HG03159 (cell line): ENCODE measurements at regions not wholly inside any gene's neighbourhood (a gene's known extent, or its start where the extent isn't known, plus 50 kb on each side); places are given as distances from the start of the nearest gene placed in this dataset.

Source experiments
- ATAC-seq: cut with Tn5 transposase; IDR thresholded peaks from one replicate; pipeline ENCODE4 v1.9.1; 2021; ENCODE audit warnings: mild to moderate bottlenecking, moderate library complexity; ENCODE audit not compliant: unreplicated experiment

DNA sequence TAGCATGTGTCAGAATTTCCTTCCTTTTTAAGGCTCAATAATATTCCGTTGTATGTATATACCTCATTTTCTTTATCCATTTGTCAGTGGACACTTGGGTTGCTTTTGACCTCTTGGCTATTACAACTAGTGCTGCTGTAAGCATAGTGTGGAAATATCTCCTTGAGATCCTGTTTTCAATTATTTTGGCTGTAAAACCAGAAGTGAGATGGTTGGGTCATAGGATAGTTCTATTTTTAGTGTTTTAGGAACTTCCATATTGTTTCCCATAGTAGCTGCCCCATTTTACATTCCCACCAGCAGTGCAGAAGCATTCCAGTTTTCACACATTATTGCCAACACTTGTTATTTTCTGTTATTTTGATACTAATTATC lies 70.4 kb upstream of the C15orf39 start:
- peak; percentile 12 for ATAC-seq

DNA sequence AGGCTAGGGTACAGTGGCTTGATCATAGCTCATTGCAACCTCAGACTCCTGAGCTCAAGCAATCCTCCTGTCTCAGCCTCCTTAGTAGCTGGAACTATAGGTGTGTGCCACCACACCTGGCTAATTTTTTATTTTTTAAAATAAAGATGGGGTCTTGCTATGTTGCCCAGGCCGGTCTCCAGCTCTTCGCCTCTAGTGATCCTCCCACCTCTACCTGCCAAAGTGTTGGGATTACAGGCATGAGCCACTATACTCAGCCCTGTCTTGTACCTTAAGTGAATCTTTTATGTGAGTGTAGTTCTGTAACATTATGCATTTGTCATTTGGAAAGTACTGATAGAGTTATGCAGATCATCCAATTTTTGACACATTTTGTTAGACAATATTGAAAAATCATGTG lies 66.9 kb upstream of the C15orf39 start:
- no peak for ATAC-seq

DNA sequence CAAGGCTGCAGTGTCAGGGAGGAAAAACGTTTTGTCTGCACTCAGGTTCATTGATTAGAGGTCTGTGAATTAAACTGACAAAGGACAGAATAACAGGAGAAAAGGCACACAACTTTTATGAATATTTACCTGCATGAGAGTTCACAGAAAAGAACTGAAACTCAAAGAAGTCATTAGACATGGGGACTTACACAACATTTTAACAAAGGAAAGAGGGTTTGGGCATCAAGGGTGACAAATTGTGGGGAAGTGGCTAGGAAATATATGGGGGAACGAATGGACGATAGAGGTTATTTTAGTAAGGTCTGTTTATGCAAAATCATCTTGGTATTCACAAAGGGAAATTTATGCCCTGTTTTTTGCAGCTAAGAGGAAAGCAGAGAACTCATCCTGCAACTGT lies 65.6 kb upstream of the C15orf39 start:
- ATAC-seq, result no peak

DNA sequence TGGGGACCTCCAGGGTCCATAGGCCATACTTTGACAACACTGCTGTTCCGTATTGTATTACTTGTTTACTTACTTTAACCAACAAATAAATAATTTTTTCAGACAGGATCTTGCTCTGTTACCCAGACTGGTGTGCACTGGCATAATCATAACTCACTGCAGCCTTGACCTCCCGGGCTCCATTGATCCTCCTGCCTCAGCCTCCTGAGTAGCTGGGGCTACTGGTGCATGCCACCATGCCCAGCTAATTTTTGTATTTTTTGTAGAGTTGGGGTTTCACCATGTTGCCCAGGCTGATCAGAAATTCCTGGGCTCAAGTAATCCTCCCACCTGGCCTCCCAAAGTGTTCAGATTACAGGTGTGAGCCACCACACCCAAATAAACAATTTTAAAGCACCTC lies 64.9 kb upstream of the C15orf39 start:
- no peak for ATAC-seq

DNA sequence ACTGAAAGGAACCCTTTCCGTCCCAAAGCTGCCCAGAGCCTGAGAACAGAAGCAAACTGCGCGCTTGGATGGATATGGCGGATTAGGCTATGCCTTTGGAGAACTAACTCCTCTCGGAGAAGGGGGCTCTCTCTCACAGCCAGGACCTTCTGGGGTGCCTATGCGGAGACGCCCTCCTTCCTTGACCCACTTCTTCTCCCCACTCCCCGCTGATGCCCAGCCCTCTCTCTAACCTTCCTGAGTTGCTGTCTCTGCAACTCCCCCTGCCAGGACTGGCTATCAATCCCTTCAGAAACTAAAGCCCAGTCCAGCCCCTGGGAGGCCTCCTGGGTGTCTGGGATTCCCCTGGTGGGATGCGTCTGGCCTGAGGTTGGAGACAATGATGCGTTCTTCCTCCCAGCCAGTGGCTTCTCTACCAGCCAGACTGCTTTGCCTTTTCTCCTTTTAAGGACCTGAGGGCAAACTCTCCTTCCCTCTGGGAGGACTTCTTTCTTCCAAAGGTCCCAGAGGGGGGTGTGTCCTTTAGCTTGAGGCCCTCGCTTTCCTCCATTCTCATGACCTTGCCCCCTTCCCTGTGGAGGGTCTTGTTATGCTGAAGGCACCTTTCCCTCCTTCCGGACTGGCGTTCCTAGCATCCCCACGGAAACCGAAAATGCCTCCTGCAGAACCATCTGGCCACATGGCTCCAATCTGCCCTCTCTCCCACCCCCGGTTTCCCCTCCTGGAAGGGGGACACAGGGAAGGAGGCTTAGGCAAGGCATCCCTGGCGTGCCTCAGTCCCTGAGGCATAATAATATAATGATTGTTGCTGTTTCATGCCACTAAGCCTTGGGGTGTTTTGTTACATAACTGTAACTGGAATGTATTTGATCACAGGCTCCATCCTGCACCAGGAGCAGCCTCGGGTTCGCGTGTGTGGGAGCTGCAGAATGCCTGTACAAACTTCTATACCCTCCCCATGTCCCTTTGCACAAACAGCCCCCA lies 63.4 kb upstream of the C15orf39 start:
- ATAC-seq, result no peak

DNA sequence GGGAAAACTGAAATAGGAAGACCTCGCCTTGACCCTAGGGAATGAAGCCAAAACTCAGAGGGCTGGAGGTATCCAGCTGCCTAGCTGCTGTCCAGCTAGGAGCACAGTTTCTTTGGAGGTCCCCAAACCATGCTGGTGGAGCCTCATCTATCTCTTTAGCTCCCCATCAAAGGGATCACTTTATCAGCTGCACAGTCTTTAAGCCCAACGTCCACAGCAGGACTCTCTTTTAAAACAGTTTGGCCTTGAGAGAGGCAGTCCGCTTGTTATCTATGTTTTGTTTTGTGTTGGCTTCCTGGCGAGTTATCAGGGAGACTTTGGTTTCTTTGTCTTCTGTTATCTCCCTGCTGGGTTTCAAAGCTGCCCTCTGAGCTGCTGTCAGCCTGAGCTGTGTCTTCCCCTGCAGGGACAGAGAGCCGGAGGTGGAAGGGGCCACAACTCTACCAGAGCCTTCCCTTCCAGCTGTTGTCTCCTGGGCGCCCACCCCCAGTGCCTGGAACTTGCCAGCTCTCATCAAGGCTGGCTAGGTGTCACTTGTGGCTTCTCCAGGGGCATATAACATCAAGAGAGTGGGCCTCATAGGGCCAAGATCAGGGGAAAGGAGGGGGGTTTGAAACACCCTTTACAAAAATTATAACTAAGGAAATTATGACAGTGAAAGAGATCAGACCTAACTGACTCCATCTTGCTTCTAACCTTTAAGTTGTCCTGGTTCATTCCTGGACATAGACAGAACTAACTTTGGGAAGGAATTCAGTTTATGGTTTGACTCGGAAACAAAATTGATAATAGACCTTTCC lies 61.4 kb upstream of the C15orf39 start:
- ATAC-seq, result no peak

DNA sequence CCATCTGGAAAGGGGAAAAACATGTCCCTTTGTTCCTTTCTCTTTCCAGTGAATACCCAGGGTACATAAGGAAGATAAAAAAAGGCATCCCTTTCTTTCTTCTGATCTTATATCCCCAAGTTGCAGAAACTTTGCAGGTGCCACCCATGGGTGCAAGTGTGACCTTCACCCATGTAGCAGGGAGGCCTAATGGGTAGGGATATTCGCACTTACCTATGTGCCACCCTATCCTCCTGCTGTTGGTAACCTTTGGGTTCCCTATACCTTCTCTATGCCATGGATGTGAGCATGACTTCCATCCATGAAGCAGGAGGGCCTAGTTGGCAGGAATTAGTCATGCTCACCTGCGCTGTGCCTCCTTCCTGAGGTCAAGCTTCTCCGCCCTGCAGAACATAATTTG lies 59.2 kb upstream of the C15orf39 start:
- no peak for ATAC-seq

DNA sequence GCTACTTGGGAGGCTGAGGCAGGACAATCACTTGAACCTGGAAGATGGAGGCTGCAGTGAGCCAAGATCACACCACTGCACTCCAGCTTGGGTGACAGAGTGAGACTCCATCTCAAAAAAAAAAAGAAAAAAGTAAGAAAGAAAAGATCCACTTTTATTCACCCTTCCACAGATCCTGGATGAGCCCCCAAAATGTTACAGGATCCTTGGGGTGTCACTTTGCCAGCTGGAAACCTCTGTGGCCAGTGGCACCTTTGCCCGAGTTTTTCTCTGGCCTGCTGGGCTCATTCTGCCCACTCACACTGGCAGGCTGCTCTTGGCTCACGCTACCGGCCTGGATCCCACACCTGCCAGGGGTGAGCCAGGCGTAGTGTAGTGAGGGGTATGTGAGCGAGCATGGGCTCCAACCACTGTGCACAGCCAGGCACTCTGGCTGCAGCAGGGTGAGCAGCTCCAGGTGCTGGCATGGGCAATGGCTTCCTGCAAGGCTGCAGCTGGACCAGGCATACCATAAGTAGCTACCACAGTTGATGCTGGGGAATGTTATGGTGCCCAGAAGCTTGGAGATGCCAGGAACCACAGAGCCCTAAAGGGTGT lies 57.8 kb upstream of the C15orf39 start:
- no peak for ATAC-seq

DNA sequence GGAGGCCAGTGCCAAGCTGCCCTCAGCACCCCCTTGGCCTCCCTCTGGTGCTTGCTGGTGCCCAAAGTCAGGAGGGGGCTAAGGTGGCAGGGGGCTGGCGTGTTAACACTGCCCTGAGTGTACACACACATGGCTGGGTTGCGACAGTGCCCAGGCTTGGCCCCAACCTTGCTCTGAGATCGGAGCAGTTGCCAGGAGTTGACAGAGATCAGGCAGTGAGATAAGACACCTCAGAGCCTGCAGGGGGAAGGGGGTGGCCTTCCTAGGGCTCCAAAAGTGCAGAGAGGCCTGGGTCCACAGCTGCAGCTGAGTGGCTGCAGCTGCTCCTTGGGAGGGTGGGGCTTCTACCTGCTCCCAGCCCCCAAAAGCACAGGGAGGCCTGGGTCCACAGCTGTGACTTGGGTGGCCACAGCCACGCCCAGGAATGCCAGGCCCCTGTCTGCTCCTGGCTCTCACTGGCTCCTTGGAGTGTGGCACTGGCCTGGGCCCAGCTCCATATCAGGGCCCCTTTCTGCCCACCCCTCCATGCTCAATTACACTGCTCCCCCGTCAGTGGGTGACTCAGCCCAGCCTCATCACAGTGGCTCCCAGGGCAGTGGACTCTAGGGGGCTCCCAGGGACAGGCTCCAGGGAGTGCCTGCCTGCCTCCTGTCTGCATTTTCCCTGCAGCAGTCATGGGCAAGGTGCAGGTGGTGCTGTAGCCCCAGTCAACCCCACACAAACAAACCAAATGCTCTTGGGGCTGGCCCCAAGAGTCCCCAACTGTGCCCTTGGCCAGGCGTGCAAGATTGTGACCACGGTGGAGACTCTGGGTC lies 56.4 kb upstream of the C15orf39 start:
- ATAC-seq, result no peak

DNA sequence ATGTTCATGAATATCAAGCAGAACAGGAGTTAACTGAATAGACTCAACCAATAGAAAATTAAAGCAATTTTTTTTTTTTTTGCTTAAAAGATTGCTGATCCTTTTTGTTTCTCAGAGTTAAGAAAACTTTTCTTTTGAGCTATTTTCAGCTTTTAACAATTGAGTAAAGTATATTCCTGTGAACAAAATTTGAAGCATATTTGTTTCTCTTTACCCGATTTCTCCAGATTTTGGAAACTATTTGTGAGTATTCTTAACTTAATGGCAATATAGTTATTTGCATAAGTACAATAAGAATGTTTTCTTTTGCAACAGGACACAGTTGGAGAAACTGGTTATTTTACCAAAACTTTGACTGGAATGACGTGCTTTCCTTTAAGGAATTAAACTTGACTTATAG lies 53.4 kb upstream of the C15orf39 start:
- ATAC-seq, result no peak

DNA sequence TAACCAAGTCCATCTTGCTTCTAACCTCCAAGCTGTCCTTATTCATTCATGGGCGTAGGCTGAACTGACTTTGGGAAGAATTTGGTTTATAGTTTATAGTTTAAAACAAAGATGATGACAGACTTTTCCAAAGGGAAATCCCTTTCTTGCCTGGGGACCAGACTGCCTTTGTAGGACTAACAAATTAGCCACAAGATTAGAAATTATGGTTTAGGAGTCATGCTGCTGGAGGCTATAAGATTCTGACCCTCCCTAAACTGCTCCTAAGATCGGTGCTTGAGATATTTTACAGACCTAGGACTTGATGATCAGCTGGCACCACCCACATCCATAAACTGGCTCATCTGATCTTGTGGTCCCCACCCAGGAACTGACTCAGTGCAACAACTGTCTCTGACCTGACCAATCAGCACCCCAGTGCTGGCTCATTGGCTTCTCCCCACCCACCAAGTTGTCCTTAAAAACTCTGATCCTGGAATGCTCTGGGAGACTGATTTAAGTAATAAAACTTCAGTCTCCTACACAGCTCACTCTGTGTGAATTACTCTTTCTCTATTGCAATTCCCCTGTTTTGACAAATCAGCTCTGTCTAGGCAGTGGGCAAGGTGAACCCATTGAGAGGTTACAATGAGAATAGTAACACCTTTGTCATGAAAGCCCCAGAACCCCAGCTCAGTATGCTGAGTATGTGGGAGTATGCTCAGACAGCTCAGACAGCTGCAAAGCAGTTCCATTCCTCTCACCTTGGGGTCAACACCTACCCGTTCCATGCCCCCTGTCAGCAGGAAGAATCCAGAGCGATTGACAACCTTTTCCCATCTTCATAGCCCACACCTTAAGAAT lies 51.6 kb upstream of the C15orf39 start:
- no peak for ATAC-seq

DNA sequence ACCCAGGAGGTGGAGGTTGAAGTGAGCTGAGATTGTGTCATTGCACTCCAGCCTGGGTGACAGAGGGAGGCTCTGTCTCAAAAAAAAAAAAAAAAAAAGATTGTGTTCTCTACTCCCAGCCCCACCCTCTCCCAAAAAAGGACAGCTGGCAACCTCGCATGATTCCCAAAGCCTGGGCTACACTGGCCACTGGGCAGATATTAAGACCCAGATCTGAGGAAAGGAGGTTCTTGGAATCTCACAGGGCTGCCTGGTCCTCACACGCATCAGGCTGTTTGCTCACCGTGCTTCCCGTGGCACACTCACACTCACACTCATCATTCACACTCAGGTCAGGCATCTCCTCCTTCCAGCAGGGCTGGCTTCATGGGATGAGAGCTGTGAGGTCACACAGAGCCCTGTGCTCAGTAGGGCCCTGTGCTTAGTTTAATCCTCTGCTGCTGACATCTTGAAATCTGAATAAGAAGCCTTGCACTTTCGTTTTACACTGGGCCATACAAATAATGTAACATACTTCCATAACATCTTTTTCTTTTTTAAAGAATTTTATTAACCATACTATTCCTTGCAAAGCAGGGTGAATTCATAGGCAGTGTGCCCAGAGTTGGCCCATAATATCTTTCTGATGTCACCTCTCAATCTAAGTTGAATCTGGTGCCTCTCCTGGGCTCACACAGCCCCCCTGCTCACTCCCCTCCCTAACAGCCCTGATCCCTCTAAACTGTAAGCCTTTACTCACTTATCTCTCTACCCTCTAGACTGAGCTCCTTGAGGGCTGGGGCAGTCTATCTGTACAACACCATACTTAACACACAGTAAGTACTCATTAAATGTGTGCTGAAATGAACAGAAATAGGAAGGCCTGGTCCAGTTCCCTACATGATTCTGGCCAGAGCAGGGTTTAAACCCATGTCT lies 50.2 kb upstream of the C15orf39 start:
- no peak for ATAC-seq
